ENCODE measurements at regions not wholly inside any gene's neighbourhood (a gene's known extent, or its start where the extent isn't known, plus 50 kb on each side); places are given as distances from the start of the nearest gene placed in this dataset.
"Not testable (repeated sequence)": the region's sequence is repeated elsewhere in the genome, so short reads cannot be mapped to it uniquely, and the experiment has no call there.

- DNase-seq = no peak
These were observed 293.7 kb downstream of the BTBD3 start for GRCh38 chr20:12211361-12211760.

- no peak for DNase-seq
These were observed 299.7 kb downstream of the BTBD3 start for GRCh38 chr20:12217382-12217781.

- no peak for DNase-seq
These were observed 302.1 kb downstream of the BTBD3 start for GRCh38 chr20:12219798-12220197.

- DNase-seq = no peak
These were observed 305.4 kb downstream of the BTBD3 start for GRCh38 chr20:12223057-12223456.

DNA sequence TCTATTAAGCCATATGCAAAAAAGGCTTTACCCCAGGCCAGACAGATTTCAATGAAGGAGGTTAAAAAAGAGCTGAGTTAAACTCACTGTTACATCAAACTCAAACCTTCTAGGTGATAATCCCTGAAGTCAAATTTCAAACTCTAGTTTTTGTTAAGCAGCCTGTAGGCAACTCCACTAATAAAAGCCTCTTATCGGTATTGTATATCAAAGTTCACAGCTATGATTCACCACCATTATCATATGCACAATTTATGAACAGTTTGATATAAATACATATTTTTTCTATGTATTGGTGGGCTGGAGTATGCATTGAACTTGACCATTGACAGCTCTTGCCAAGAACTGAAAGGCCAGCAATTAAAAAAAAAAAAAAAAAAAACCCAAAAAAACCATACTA is 308.2 kb downstream of the BTBD3 start:
- DNase-seq = no peak

- no peak for DNase-seq
These were observed 312.2 kb downstream of the BTBD3 start for GRCh38 chr20:12229891-12230290.

DNA sequence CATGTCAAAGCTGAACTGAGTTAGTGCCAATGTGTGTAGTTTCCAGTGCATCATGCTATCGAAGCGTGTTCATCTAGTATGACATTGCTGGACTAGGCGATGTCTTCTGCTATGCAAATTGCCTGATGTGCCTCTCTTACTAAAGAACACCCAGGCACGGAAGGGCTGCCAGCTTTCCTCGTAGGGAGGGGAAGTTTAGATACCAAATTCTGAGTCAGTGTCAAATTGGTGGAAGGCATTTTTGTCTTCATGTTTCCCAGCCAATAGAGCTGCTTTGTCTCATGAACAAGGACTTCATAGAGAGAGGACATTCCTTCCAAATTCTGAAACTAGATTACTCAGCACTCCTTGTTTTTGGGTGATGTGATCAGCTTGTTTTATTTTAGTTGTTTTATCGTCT is 320.1 kb downstream of the BTBD3 start:
- DNase-seq = no peak

- DNase-seq = no peak
These were observed 323.4 kb downstream of the BTBD3 start for GRCh38 chr20:12241065-12241464.

GRCh38 chr20:12243327-12243726 is 325.6 kb downstream of the BTBD3 start:
- no peak for DNase-seq

DNA sequence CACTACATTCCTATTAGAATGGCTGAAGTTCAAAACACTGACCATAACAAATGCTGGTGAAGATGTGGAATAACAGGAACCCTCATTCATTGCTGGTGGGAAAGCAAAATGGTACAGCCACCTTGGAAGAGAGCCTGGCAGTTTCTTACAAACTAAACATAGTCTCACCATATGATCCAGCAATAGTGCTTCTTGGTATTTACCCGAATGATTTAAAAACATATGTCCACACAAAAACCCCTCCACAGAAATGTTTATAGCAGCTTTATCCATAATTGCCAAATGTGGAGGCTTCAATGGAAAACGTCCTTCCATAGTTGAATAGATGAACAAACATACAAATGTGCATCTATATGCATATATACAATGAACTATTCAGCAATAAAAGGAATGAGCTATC is 330.8 kb downstream of the BTBD3 start:
- no peak for DNase-seq

DNA sequence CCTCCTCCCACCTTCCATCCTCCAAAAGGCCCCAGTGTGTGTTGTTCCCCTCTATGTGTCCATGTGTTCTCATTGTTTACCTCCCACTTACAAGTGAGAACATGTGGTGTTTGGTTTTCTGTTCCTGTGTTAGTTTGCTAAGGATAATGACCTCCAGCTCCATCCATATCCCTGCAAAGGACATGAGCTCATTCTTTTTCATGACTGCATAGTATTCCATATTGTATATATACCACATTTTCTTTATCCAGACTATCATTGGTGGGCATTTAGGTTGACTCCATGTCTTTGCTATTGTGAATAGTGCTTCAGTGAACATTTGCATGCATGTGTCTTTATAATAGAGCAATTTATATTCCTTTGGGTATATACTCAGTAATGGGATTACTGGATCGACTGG is 333.0 kb downstream of the BTBD3 start:
- DNase-seq = not testable (repeated sequence)

DNA sequence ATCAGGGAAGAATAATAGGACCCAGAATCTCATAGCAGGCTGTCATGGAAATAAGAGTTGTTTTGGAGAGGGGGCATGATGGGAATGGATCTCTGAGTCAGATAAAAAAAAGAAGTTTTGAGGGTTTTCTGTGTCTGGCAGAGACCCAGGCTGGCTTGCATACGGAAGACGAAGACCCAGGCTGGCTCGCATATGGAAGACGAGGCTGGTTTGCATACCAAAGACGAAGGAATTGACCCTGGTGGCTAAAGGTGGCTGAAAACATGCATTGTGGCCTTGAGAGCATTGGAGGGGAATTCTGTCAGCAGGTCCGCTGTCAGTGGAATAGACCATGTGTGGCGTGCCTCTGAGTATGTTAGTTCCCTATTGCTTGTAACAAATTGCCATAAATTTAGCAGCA is 335.1 kb downstream of the BTBD3 start:
- no peak for DNase-seq

GRCh38 chr20:12255461-12255970 is 337.8 kb downstream of the BTBD3 start:
- DNase-seq = no peak

- no peak for DNase-seq
These were observed 339.1 kb downstream of the BTBD3 start for GRCh38 chr20:12256806-12257205.

DNA sequence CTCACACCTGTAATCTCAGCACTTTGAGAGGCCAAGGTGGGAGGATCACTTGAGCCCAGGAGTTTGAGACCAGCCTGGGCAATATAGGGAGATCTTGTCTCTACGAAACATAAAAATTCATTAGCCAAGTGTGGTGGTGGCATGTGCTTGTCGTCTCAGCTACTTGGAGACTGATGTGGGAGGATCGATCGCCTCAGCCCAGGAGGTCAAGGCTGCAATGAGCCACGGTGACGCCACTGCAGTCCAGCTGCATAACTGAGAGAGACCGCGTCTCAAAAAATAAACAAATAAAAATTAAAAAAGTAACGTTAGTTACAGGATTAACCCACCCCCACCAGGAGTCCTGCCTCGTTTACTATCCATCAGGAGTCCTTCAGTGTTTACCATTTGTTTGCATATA is 345.1 kb downstream of the BTBD3 start:
- no peak for DNase-seq

- DNase-seq = no peak
These were observed 347.0 kb downstream of the BTBD3 start for GRCh38 chr20:12264711-12265110.

DNA sequence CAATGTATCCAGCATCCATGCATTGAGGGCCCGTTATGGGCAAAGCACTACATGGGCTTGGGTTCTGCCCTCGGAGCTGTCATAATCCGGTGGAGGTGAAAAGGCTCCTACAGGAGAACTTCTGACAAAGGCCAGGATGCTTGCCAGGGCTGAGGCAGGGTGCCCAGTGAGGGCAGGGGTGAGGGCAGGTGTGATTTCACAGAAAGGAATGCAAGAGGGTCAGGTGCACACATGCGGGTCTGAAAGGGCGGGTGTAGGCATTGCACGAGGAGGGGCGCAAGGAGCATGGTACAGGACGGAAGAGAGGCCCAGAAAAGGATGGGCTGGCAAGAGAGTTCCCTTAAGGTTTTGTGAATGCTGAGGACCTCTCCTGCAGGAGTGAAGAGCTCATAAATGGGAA is 348.0 kb downstream of the BTBD3 start:
- DNase-seq = no peak

DNA sequence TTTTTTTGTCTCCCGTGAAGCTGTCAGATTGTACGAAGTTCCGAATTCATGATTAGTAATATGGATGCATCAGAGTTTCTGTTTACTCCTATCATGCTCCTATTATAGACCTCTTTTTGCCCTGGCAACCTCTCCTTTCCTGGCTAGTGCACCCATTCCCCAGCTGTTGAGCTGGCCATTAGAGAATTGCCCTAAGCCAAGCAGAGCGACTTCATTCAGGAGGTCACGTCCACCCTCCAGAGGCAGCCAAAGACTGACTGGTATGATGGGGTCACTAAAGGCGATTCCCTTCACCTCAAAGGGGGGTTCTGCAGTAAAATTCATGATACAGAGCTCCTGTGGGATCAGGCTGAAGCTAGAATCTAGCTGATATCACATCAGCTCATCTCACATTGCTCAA is 351.9 kb downstream of the BTBD3 start:
- no peak for DNase-seq

DNA sequence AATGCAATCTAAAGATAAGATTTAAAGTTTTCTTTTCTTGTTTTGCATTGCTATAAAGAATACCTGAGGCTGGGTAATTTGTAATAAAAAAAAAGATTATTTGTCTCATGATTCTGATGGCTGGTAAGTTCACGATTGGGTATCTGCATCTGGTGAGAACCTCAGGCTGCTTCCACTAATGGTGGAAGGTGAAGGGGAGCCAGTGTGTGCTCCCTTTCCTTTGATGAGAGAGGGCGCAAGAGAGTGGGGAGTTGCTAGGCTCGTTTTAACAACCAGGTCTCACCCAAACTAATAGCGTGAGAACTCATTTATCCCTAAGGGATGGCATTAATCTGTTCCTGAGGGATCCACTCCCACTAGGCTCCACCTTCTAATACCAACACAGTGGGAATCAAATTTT is 353.2 kb downstream of the BTBD3 start:
- DNase-seq = no peak

- no peak for DNase-seq
These were observed 358.4 kb downstream of the BTBD3 start for GRCh38 chr20:12276011-12276673.

DNA sequence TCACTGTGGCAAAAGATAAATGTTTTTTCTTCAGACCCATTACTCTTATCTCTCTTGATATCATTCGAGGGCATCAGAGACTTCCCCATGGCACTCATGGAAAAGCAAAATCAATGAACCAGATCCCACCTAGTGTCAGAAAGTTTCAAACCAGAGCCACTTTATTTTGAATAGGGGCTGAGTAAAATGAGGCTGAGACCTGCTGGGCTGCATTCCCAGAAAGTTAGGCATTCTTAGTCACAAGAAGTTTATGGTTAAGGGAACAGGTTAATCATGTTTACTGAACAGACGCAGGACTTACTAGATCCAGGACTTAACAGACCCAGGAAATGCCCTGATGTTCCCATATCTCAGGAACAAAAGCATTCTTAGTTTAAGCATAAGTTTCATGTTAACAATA is 369.9 kb downstream of the BTBD3 start:
- DNase-seq = no peak

DNA sequence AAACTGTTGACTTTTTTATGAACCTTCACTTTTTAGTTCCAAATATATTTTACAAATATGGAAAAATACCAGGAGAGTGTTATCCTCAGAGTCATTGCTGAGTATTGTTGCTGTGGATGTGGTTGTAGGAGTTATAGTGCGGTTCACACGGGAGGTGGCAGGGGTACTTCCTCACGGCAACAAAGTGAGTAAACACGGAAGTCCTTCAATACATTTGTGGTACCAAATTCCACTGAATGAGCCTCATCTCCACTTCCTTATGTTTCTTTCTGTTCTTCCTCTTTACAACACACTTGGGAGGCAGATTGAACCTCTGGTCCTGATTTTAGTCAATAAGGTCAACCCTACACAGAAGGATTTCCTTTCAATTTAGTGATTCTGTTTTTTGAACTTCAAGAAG is 371.8 kb downstream of the BTBD3 start:
- DNase-seq = no peak

DNA sequence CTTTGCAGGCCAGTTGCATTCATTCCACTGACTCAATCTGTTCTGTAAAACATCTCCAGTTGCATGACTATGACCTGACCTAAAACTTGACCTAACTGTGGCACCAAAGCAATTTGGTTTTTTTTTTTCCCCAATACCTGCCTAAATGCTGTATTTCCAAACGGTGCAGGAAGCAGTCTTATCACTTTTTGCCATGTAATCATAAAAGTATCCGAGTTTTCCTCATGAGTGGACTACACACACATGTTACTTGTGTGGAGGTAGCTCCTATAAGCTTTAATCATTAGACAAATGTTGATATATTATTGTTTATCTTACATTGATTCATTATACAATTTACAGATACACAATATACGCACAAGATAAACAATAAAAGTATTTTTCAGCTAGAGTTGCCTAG is 373.7 kb downstream of the BTBD3 start:
- DNase-seq = no peak

DNA sequence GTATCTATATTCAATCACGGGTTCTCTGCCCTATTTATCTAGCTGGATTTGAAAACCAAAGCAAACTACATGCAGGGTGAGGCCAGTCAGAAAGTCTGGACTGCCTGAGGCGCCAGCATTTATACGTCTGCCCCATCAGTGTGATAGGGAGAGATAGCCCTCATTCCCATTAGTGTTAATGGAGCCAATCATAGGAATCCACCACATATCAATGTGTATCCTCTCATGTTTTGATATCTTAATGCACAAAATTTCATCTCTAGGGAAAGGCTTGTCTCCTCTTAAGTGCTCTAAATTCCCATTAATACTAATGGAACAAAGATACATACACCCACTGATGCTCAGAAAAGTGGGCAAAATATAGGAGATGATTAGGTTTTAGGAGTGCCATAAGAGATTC is 376.2 kb downstream of the BTBD3 start:
- DNase-seq = no peak

- no peak for DNase-seq
These were observed 377.0 kb downstream of the BTBD3 start for GRCh38 chr20:12294678-12295077.
